OCI-M1 (cell line): ENCODE measurements at regions not wholly inside any gene's neighbourhood (a gene's known extent, or its start where the extent isn't known, plus 50 kb on each side); places are given as distances from the start of the nearest gene placed in this dataset.
A peak's percentile ranks its signal among the peaks of the same experiment; 100 is the strongest.

ENCODE experiments used
- DNase-seq: peaks from one replicate; lab custom pipeline; 2025; lab: John Stamatoyannopoulos, UW

DNA sequence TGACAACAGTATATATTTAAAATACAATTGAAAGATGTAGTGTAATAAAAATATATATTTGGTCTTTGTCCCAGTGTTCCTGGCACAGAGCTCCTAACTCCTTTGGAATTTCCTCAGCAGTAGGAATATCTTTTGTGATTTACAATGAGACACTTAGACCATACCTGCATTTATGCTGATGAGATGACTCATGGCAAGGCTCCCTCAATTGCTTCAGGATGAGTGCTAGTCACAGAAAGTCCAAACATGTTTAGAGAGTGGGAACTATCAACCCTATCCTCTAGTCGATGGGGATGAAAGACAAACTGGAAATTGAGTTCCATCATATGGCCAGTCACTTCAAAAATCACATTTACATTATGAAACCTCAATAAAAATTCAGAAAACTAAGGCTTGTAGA is 588.3 kb upstream of the LMCD1 start:
- DNase-seq: no peak

DNA sequence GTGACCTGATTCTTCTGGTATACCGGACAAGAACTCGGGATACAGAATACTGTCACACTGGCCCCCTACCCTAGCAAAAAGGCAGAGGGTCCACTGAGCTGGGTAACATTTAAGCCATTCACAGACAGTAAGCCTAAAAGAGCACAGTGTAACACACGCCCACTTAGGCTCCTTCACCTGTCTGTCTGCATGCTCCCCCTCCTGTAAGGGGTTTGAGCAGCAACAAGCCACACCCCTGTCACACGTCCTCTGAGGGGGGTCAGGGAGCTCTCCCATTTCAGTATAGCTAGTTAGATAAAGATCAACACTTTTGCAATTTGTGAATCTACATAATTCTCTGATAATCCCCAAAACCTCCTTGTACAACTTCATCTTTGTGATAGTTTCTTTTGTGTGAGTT is 586.3 kb upstream of the LMCD1 start:
- DNase-seq: no peak

DNA sequence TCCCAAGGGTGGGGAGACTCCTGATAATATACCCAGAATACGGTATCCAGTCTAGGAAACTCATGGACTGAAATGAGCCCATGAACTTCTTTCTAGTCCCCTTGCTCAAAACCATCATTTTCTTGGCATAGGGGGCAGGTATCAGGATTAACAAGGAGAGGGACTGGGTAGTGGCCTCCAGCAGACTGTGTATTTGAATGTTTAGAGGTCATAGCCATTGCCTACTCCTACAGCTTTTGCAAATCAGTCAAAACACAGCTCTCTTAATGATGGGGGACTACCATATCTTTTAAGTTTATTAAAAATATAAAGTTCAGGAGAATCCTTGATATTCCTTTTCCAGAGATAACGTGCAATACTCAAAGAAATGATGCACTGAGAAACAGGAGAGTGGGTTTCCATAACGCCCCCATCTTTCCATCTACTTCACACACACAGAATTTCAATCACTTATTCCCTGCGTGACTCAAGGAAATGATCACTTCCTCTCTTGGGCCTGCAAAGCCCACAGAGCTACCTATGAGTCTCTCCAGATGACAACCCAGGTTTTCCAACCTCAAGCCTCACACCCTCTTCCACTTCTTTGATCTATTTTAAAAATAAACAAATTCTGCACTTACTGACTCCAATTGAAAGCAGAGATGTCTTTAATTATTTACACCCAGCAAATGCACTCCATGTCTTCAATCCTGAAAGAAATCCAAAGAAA is 584.0 kb upstream of the LMCD1 start:
- DNase-seq: no peak

DNA sequence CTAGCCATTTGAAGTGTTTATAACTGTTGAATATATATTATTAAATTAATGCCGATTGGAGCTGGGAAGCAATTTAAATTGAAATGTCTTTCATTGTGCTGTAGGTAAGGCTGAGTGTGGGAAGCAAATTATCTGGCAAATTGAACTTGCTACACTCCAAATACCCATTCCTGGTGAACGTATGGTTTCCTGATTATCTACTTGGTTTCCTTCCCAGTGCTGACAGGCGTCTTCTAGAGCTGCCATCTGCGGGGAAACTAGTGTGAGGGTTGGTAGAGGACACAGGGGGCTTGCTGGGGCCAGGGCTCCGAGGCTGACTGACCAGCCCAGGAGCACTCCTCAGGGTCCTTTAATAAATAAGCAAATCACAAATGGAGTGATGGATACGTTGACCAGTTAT is 581.4 kb upstream of the LMCD1 start:
- DNase-seq: no peak

DNA sequence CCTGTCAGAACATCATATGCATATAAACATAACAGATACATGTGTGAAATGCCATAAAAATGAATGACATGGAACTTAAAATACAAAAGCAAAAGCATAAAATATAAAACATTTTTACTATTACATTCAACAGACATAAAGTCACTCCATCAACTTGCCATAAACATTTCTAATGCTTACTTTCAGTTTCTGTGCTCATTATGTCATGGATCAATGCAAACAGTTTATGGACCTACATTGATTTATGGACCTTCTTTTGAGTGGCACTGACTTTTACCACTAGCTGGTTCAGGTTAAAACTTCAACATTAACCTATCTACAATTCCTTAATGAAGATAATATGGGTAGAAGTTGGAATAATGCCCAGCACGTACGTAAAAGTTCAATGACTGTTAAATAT is 577.4 kb upstream of the LMCD1 start:
- DNase-seq: no peak

DNA sequence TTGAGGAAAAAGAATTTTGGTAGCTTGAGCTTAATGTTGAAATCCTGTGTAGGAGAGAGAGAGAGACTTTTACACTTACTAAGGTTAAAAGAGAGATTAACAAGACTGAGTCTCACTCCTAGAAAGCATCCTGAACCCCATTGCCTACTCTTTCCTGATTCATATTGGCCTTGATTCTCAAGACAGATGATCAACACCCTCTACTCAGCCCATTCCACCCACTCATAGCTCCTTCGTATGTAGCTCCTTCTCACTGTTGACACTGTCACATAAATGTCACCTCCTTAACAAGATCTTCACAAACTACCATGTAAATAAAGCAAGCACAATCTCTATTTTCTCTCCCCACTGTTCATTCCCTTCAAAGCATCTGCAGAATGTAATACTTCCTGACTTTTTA is 574.6 kb upstream of the LMCD1 start:
- no peak for DNase-seq

DNA sequence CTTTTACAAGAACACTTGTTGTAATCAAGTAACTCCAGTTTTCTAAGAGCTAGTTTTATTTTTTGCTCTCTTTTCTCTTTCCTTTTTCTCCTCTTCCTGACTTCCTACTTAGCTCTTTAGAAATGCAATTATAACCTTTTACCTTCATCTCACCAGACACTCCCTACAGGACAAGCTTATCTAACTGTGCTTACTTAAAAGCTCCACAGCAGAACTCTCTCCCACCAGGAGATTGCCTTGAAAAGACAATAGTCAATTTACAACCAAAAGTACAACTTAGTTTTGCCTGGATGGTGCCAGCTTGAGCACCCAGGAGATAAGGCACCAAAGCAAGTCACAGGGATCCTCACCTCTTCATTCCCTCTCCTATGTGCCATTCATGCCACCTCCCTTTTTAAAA is 573.8 kb upstream of the LMCD1 start:
- DNase-seq: no peak

DNA sequence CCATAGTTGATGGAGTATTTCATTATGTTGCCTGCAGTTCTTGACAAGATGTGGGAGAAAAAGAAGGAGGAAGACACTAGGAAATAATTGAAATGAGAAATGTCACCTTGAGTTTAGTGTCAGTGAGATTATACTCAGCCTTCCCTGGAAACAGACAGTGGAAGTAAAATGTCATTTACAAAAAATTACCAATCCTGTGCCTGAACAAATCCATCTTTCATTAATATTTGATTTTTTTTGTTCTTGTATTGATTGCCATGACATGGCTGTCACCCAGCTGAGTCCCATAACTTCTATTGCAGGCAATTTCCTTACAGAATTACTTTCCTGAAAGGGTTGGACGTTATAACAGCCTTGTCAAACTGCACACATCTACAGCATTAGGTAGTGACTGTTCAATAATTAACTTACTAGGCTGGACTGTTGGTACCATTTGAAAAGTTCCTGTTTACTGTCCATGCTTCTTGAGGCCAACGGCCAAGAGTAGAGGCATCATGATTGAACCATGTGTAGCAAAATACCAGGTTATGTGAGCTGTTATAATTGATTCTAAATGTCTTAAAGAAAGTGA is 572.2 kb upstream of the LMCD1 start:
- no peak for DNase-seq

DNA sequence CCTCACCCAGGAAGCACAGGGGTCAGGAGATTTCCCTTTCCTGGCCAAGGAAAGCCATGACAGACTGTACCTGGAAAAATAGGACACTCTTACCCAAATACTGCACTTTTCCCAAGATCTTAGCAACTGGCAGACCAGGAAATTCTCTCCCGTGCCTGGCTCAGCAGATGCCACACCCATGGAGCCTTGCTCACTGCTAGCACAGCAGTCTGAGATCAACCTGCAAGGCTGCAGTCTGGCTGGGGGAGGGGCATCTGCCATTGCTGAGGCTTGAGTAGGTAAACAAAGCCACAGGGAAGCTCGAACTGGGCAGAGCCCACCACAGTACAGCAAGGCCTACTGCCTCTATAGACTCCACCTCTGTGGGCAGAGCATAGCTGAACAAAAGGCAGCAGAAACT is 567.3 kb upstream of the LMCD1 start:
- no peak for DNase-seq

DNA sequence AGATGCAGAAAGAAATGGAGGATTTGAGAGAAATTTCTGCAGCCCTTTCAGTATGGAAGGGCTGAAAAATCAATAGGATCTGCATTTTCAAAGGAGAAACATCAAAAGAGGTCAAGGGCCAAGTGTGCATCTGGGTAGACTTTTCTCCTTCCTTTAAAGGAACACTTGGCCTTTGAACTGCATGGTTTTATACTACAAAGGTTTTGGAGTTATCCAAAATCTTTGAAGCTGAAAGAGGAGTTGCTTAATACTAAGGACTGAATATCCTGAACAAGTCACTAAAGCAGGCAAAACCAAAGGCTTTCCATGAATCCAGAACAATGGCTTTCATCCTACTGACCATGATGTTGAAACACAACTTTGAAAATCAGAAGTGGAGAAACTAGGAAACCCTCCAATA is 553.7 kb upstream of the LMCD1 start:
- no peak for DNase-seq

DNA sequence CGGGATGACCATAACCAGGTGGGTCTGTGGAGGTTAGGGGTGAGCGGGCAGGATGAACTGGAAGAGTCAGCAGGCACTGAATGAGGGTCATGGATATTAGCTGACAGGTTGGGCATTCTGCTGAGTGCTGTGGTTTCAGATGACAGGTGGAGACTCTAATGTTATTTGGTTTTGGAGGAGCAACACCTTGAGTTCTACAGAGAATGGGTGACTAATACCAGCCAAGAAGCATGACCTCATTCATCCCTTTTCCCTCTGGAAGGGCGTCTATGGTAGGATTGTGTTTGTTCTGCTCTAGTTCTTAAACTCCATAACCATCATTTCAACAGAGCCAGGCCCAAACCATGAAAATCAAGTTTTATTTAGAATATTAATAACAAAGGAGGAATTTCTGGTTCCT is 550.7 kb upstream of the LMCD1 start:
- DNase-seq: no peak

DNA sequence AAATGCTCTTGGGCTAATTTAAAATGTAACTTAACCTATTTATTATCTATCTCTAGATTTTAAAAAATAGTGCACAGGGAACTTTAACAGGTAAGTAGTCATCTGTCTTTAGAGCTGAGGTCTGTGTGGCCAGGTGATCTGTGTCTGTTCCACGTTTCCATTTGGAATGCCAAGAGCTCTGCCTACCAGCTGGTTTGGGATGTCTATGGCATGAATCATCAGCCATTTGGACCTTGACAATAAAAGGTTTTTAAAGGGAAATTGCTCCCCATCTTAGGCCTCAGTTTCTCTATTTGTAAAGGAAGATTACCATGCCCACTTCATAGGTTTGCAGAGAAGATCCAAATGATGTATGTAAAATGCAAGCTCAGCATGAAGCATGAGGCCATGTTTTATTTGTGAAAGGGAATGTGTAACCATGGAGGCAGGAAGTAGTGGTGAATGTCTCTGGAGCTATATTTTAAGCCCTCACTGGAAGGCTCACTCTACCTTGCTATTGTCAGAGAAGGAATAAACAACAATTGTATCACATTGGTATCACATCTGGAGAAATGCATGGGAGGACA is 548.1 kb upstream of the LMCD1 start:
- no peak for DNase-seq

DNA sequence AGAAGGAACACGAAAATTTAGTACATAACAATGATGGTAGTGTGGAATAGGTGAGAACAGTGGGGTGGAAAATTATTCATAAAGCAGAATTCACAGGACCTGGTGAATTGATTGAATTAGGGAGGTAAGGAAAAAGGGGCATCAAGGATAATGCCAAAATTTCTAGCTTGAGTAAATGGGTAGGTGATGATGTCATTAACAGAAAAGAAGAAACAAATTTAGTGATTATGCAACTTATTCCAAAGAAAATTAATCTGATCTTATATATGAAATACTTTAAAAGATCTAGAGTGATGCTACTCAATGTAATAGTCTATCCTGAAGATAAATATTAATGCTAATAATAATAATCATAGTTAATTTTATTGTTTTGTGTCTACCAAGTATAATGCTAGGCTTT is 544.6 kb upstream of the LMCD1 start:
- DNase-seq: no peak

DNA sequence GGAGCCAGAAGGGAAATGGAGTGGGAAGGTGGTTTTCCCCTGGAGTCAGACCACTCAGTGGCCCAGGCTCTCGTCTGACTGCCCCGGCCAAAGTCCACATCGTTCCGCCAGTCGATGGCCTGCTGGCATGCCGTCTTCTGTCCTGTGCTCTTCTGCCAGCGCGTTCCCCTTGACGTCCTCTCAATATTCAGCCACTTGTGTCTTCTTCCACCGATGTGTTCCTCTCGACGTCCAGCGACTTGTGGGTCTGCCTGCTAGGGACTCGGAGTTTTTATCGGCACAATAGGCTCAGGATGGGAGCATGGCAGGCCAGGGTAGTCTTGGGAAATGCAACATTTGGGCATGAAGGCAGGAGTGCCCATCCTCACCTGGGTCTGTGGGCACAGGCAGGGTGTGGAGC is 542.5 kb upstream of the LMCD1 start:
- no peak for DNase-seq

DNA sequence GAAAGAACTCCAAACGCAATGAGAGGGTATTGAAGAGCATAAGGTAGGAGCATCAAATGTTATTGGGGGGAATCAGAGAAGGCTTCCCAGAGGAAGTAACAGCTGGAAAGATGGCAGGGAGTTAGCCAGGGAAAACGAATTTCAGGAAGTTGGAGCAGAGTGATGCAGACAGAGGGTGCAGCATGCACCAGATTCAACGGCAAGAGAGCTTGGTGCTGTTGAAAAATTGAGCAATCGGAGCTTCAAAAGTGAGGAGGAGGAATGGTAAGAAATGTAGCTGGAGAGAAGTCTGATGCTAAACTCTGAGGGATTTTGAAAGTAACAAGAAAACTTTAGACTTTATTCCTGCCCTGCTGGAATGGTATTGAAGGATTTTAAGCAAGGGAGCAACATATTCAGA is 541.0 kb upstream of the LMCD1 start:
- DNase-seq: no peak

DNA sequence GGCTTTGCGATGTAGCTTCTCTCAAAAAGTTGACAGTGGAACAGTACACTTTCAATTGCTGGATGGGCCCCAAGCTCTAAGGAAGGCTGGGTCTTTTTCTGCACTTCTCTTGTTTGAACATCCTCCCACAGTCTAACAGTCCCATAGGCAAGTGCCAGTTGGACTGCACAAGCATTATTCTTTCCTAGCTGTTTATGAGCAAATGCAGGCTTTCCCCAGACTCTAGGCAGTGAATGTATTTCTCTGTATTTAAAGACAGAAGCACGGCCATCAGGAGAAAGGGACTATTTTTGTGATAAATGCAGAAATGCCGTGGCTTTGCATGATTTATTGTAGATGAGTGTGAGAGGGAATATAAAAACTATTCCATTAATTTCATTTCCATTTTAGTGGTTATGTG is 539.3 kb upstream of the LMCD1 start:
- DNase-seq: no peak

DNA sequence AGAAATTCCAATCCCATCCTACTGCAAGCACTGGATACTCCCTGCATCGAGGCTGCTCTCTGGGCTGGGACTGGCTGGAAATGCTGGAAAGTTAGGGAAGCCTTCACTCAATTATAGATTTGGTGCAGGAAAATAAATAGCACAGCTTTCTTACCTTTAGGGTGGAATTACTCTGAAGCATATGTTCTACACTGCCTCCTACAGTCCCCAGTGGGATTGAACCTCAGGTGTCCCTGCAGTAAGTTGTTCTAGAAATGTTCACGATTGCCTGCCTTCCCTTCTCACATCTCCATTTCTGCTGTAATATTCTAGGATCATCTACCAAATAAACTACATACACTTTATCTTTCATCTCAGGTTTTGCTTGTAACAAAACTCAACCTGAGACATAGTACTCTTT is 536.7 kb upstream of the LMCD1 start:
- no peak for DNase-seq

DNA sequence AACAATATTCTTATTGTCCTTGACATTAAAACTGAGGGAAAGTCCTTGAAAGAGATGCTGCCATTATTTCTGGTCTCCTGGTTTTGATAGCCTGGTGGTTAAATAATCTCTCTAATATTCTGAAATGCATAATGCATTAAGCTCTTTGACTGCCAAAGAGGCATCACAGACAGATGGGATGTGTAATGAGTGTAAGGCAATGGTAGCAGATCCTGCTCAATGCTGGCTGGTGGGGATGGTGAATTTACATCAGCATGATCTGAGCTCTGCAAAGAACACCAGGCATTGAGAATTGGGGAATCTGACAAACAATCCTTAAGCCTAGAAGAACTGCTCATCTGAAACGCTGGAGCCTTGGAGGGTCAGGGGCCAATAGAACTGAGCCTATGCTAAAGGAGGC is 528.6 kb upstream of the LMCD1 start:
- DNase-seq: no peak

DNA sequence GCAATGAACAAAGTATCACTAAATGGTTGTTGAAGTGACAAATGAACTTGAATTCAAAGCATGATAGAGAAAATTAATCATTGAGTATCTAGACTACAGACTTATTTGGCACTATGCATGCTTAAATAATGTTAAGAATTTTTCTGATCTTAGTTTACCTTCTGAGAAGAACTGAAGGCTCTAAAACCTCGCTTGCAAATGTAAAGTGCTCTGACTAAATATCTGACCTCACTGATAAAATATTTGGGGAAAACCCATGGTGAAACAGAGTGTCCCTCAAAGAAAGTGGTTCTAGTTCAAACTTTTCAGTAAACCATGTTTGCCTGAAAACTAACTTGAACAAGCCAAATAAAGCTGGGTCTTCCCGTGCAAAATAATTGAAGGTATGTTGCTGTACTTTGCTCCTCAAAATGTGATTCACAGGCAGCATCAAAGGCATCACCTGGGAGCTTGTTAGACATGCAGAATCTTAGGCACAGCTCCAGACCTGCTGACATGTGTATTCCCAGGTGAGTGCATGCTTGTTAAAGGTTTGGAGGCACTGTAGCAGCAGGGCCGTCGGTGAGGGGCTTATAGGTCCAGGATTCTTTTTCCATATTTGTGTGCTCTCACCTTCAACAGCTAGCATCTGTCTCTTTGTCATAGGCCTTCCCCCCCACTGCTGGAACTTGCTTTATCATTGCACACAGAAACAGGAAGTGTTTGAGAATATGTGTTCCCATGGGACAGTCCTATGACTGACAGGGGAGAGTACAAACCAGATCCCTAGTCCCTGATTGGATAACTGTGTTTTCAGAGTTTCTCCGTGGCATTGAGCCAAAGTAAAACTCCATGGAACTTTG is 524.2 kb upstream of the LMCD1 start:
- peak; percentile 64 for DNase-seq

DNA sequence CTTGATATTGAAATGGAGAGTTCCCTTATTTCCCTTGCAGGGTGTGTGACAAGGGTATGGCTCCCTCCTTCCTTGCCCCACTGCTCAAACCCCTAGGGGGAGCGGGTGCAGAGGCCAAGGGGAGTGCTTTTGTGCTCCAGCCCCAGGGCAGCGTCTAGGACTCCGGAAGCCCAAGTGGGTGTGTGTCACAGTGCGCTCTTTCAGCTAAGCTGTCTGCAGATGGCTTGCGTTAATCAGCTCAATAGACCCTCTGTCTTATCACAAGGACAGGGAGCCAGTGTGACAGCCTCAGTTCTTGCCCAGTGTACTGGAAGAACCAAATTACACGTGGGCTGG is 523.6 kb upstream of the LMCD1 start:
- no peak for DNase-seq

DNA sequence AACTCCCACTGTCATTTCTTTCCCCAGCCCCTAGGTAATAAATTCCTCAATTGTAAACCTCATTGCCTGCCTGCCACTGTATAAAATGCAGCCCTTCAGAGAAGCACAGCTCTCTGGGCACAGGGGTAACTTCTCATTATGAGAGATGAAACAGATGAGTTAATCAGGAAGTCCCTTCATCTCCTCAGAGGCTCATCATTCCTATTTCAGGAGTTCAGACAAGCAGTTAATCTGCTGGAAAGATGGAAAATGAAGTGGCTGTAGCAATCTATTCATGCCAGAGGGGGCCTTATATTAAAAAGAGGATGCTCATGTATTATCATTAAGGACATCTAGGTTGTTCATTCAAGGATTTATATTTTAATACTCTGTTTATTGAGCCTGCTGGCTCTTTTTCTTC is 519.5 kb upstream of the LMCD1 start:
- DNase-seq: no peak

DNA sequence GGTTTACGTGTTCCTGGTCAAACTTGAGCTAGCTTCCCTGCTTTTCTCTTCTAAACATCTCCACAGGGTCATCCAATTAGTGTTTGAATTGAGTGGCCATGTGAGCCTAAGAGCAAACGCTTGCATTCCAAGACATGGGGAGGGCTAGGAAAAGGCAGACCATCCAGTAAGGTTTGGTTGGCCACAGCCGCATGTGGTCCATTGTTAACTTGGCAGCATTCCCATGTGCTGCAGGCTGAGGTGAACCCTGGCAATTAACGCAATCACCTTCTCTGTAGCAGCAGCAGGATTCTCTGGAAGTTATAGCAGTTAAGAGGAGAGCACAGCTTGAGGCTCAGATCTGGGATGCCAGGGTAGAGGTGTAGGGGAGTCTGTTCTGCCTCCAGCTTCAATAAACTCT is 502.2 kb upstream of the LMCD1 start:
- no peak for DNase-seq

DNA sequence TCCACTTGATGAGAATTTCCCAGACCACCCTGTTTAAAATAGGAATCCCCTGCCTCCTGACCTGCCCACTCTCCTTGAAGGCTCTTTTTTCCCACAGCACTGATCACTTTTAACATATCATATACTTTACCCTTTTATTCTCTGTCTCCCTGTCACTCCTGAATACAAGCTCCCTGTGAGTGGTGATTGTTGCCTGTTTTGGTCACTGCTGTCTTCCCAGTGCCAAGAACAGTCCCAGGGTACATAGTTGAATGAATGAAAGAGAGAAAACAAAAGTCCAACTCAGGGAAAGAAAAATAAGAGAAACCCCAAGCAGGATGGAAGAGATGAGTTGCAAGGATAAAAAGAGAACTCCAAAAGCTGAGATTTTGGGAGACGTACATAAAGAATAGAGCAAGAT is 500.3 kb upstream of the LMCD1 start:
- no peak for DNase-seq
